NCI-H1105 treated with DMSO at 0.1 percent for 48 hours (cell line): ENCODE measurements at regions not wholly inside any gene's neighbourhood (a gene's known extent, or its start where the extent isn't known, plus 50 kb on each side); places are given as distances from the start of the nearest gene placed in this dataset.

Source experiments
- DNase-seq: peaks from one replicate; lab custom pipeline; 2025; lab: John Stamatoyannopoulos, UW

DNA sequence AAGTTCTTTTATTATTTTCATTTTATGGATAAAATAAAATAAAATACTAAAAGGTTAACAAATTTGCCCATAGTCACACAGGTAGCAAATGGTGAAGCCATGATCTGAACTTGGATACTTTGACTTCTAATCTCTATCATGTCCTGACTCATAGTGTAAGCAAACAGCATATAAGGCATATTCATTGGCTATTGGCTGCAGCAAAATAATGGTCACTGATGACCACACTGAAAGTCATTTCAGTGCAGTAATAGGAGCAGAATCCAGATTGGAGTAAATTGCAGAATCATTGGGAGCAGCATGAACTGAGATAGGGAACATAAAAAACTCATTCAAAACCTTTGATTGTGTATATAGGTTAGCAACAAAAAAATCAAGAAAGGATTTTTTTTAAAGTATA, 262.9 kb downstream of the PLA2G4A start:
- no peak for DNase-seq

DNA sequence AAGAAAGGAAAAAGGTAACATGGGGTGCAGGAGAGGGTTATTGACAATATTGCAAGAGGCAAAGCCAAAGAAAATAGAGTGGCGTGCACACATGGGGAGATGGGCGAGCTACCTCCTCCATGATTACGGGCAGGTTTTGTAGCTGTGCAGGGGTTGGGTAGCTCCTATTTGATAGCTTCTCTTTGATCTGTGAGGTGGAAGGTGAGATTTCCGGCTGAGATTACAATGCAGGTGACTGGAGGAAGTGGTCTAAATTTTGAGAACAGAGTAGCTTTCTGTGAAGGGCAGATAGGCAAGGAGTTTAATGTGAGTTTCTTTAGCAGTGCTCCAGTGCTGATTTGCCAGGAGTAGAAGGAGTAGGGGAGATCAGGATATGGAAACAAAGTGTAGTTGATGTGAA, 263.4 kb downstream of the PLA2G4A start:
- DNase-seq, result no peak

DNA sequence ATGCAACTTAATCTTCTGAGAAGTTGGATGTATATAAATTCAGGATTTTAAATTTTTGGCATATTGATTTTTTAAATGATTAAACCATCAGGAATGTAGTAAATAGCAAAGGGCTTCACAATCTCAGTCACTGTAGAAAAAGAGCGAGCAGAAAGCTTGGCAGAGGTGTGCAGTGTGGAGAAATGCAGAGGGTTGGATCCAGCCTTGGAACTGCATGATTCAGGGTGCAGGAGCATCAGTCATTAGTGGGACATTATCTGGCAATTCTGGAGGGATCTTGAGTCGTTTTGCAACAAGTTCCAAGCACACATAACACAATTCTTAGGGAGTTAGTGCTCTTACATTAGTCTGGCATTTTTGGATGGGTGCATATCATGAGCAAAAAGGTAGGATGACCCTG, 267.9 kb downstream of the PLA2G4A start:
- no peak for DNase-seq

DNA sequence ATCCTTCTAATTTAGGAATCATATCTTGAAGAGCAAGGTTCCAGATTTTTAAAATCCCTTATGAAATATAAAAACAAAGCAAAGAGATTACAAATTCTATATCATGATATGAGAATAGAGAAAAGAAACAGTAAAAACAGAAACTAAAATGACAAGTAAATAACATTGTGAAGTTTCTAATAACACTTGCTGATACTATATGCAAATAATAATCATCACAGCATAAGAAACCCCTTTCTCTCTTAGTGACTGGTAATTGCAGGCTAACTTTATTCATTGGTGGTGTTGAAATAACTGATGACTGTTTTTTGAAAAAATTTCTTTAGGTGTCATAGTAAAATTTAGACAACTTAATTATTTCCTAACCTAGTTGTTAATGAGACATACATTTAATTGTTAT, 281.6 kb downstream of the PLA2G4A start:
- no peak for DNase-seq

DNA sequence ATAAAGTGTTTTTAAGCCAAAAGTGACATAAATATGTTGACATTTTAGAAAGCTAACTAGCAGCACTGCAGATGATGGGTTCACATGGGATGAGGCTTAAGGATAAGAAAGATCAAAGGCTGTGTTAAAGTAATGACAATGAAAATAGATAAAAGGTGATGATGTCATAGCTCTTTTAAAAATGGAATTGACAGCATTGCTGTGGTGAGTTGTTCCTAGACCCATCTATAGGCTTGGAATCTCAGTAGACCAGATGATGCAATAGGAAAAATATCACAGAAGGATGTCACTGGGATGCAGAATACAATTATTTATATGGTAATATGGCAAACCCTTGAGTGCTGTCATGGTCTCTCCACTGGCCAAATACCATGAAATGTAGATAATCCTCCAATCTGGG, 286.0 kb downstream of the PLA2G4A start:
- DNase-seq, result no peak

DNA sequence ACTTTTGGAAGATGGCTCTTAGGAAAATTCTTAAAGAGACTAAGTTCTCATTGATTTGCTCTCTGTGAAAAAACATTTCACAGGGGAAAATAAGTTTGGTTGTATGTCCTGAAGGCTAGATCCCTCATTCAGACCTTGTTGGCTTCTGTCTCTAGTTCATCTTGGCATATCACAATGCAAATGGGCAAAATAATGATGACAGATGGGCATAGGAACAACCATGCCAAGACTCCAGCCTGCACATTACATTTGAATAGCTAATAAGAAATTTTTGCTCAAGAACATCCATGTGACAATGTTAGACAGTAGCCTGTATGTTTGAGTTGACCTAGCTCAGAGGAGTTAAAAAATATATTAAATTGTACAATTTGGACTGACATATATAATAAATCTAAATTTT, 292.9 kb downstream of the PLA2G4A start:
- DNase-seq, result no peak

DNA sequence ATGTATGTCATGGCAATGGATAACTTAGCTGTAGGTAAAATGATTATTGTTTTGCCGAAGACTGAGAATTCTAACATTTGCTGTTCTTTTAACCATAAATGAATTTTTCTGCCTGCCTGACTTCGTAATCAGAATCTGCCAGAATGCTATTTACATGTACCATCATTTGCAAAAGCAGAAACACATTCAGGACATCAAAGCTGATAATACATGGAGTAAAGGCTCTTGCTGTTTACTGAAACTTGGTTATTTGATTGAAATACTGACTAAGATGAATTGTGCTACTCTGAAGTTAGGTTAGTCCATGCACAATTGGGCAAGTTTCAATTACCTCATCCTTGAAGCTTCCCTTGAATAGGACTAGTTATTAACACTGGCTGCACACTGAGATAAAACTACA, 293.8 kb downstream of the PLA2G4A start:
- DNase-seq, result no peak

DNA sequence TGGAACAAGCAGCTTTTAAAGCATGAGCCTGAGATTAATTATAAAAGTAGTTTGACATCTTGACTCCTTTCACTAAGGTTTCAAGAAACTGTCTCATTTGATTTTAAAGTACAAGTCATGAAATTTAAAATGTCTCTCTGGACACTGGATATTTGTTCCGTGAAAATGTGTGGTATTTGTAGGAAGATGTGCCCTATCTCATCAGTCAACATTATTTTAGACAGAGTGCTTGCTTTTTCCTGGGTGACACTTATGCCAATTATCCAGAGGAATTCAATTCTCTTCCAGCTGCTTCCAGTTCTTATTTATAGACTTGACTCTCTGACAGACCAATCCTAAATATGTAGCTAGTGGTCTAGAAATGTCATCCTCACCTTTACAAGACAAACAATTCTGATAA, 300.4 kb downstream of the PLA2G4A start:
- DNase-seq, result no peak

DNA sequence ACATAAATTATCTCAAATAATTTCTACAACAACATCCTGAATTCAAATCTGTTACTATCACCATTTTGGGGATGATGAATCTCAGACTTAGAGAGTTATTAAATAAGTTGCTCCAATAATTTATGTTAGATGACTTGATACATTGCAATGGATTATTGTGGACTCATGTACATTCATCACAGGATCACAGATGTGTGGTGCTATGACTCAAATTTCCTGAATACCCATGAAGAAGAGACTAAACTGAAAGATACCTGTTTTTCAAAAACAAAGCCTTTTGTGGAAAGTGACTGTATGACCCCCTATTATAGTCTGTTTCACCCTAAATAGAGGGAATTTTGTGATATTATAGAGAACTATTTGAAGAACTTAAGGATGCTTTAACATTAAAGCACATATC, 315.0 kb downstream of the PLA2G4A start:
- no peak for DNase-seq

DNA sequence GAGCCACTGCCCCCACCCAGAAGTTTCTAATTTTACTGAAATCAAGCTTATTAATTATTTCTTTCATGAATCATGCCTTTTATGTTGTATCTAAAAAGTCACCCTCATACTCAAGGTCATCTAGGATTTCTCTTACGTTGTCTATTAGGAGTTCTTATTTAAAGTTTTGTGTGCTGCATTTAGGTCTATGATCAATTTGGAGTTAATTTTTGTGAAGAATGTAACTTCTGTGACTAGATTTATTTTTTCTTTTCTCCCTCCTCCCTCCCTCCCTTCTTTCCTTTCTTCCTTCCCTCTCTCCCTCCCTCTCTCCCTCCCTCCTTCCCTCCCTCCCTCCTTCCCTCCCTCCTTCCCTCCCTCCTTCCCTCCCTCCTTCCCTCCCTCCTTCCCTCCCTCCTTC, 317.6 kb downstream of the PLA2G4A start:
- no peak for DNase-seq

DNA sequence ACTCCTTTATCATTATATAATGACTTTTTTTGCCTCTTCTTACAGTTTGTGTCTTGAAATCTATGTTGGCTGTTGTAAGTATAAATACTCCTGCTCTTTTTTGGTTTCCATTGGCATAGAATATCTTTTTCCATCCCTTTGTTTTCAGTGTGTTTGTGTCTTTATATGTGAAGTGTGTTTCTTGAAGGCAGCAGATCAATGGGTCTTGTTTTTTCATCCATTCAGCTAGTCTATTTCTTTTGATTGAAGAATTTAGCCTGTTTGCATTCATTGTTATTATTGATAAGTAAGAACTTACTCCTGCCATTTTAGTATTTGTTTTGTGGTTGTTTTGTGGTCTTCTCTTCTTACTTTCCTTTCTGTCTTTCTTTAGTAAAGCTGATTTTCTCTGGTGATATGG, 322.8 kb downstream of the PLA2G4A start:
- no peak for DNase-seq

DNA sequence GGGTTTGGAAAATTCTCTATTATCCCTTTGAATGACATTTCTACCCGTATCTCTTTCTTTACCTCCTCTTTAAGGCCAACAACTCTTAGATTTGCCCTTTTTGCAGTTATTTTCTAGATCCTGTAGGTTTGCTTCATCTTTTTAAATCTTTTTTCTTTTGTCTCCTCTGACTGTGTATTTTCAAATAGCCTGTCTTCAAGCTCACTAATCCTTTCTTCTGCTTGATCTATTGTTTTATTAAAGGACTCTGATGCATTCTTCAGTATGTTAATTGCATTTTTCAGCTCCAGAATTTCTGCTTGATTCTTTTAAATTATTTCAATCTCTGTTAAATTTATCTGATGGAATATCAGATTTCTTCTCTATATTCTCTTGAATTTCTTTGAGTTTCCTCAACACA, 324.3 kb downstream of the PLA2G4A start:
- no peak for DNase-seq

DNA sequence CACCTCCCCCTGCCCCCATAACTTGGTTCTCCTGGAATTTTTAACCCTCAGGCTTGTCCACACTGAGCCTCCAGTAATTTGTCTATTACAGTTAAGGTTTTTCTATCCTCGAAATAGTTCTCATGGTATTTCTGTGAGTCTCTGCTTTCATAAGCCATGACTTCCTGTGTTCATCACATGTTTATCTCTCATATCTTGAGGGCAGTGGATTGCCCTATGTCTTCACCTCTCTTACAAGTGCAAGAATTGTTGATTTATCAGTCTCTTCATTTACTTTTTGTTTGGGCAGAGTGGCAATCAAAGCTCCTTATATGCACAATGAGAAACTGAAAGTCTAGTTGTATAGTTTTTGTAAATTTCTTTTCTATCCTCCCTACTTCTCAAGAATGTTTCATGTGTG, 328.4 kb downstream of the PLA2G4A start:
- no peak for DNase-seq

DNA sequence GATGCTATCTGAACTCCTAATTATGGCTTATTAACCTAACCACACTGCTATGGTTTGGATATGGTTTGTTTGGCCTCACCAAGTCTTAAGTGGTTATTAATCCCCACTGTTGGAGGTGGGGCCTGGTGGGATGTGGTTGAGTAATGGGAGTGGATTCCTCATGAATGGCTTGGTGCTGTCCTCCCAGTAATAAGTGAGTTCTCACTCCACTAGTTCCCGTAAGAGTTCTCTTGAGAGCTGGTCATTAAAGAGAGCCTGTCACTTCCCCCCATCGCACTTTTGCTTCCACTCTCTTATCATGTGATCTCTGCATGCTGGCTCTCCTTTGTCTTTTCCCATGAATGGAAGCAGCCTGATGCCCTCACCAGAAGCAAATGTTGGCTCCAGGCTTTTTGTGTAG, 328.8 kb downstream of the PLA2G4A start:
- no peak for DNase-seq

DNA sequence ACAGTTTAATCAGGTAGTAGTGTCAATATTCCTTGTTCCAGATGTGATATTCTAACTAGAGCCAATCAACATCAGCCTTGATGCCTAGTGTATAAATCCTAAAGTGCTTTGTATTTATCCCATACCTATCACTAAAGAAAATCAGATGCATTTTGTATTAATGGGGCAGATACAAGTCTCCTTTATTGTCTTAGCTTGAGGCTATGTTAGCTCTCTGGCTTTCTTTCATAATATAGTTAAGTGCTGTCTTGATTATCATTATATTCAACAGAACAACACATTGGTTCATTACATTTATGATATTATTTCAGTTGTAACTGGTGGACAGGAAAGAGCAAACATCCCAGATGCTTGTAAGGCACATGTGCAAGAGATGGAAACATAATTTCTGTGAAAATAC, 338.8 kb downstream of the PLA2G4A start:
- no peak for DNase-seq

DNA sequence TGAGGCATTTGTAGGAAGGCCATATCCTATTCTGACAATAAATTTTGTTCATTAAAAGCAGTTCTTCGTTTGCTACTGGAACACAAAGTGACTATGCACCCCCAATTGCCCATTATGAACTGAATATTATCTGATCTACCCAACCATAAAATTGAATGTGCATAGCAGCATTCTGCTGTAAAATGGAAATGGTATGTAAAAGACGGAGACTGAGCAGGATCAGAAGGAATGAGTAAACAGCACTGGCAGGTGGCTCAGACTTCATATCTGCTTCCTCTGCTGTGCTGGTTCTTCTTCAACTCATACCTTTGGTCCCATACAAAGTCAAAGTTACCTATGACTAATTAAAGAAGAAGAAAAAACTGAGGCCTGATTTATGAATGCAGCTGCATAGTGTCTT, 339.5 kb downstream of the PLA2G4A start:
- no peak for DNase-seq

DNA sequence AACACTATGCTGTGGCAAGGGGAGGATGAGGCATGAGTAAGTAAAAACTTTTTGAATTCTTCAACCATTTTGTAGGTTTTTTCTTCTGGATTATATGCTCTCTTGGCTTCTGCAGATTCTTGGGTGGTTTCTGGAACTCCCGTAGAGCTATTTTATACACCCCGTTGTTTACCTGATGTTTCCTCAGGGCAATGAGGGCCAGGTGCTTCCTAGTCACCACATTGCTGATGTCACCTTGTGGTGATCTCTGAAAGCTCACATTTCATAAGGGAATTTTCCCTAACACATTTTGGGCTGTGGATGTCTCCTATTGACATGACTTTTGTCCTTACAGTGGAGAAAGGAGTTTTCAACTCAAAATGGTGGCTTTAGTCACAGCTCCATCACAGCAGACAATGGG, 356.6 kb downstream of the PLA2G4A start:
- DNase-seq, result no peak

DNA sequence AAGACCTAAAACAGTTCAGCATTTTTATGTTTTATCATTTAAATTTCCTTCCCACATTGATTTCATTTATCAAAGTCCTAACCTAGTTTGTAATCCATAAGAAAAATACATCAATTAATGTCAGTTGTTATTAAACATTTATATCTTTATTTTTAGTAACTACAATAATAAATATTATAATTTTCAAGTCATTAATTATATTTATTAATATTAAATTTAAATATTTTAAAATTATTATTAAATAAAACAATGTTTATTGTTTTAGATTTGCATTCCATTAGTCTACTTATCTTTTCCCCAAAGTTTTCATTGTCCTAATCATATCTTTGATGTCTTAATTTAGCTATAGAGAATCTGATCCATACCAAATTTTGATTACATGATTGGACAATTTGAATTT, 368.9 kb downstream of the PLA2G4A start:
- DNase-seq, result no peak

DNA sequence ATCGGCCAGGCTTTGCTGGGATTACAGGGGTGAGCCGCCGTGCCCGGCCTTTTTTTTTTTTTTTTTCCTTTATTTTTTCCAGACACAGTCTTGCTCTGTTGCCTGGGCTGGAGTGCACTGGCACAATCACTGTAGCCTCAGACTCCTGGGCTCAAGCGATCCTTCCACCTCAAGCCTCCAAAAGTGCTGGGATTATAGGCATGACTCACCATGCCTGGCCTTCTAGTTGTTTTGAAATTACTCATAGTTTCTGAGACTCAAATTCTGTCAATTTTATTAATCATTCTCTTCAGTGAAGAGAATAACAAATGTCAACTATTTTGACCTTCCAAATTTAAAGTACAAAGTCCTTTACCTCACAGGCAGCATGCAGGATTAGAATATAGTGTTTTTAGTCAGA, 374.5 kb downstream of the PLA2G4A start:
- no peak for DNase-seq

DNA sequence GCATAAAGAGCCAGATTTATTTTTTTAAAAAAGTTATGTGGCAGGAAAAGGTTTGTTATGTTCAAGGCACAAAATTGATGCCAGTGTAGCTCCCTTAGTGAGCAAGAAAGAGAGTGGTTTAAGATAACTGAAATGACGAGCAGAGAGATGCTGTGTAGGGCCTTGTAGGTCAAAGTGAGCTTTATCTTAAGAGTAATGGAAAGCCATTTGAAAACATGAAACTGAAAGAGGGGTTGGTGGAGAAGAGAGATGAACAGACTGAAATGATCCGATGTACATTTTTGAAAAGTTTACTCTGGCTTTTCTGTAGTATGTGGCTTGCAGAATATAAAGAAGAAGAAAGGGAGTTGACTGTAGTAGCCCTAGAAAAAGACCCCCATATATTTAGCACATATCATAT, 383.6 kb downstream of the PLA2G4A start:
- DNase-seq, result no peak

DNA sequence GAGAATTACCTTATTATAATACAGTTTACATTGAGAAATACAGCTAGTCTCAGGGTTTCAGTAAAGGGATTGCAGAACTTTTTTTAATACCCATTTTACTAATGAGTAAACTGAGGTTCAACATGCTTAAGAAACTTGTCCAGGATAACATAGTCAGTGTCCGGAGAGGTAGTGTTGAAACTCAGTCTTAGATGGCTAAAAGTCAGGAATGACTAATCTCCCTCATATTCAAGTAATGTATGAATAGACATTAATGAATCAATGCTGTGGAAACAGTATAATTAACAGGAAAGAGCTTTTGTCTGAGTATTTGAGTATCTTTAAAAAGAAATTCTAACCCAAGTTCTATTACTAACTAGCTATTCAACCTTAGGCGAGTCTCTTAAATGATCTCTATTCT, 397.6 kb downstream of the PLA2G4A start:
- no peak for DNase-seq

DNA sequence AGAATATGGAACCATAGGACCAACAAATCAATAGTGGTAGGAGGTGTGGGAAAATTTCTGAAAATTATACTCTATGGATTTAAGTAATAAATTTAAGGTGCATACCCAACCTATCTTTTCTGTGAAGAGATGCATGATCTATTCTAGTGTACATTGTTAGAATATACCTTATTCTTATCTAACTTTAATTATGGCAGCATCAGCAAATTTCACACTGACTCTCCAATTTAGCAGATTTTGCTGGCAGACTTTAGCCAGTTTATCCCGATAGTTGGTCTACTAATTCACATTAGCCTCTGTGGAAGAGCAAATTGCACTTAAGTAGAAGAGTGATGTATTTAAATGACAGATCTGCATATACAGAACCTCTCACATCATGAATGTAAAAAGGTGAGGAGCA, 400.0 kb downstream of the PLA2G4A start:
- DNase-seq, result no peak

DNA sequence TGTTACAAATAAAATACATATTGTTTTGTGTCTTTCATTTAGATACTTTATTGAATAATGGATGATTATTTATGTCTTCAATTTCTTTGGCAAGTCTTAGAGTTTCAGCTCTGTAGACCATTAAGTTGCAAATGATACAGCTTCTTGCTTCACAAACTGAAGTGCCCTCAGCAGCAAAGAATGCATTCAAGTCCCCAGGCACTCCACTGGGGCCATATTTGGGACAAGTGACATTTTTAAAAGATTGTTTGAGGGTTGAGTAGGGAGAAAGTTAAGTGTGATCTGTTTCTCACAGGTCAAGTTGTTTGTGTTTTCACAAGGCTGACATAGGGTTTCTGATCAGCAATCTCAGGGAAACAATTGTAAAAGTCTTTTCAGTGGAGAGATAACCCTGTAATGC, 400.7 kb downstream of the PLA2G4A start:
- DNase-seq, result no peak

DNA sequence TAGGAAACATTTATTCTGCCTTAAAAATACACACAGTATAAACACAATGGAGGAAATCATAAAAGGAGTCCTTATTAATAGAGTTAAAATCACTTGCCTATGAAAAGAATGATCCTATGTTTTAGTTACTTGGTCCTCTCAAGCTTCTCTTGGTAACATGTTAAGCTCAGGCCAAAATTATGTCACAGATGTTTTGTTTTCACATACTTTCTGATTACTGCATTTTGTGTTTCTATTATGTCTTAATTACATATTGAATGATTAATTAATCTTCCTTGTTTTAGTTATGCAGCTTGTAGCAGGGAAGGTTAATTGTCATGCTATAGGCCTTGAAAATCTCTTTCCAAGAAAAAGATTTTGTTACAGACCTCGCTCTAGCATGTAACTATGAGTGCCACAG, 406.0 kb downstream of the PLA2G4A start:
- no peak for DNase-seq

DNA sequence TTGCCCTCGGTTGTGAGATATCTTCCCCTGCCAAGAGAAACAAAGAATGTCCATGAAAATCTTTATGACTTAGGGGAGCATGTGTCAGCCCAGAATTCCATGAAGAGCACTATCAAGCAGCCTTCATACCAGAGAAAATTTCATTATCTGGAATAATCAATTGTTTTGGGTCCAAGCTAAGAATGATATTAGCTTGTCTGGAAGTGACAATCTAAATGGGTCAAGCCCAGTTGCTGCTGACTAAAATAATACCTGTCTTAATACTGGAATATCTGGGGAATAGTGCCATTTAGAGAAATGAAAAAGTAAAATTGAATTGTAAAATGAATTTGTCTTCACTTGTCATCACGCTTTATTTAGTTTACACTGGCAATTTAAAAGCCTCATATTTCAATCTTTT, 407.4 kb downstream of the PLA2G4A start:
- no peak for DNase-seq
